ENCODE measurements at regions not wholly inside any gene's neighbourhood (a gene's known extent, or its start where the extent isn't known, plus 50 kb on each side); places are given as distances from the start of the nearest gene placed in this dataset.

- TF ChIP-seq POLR2A (IDR thresholded peaks at IDR 0.05; ENCODE audit: borderline replicate concordance, extremely low read depth, insufficient read depth, insufficient read length) (no peak), POLR2AphosphoS5 (IDR thresholded peaks at IDR 0.05; ENCODE audit: low read depth, low read length) (no peak), JUND (IDR thresholded peaks at IDR 0.05) (no peak), YY1 (IDR thresholded peaks at IDR 0.05; ENCODE audit: extremely low read depth, insufficient replicate concordance, low read depth, low read length) (no peak), CEBPB (IDR thresholded peaks at IDR 0.05; ENCODE audit: low read depth) (no peak), SP1 (IDR thresholded peaks at IDR 0.05; ENCODE audit: low read depth) (no peak), TCF7L2 (IDR thresholded peaks at IDR 0.05; ENCODE audit: borderline replicate concordance, extremely low read depth, insufficient read depth, insufficient read length) (no peak), ZBTB33 (IDR thresholded peaks at IDR 0.05; ENCODE audit: extremely low read depth, insufficient replicate concordance, low read length) (no peak), EZH2 (IDR thresholded peaks at IDR 0.05) (no peak)
- TF ChIP-seq, protein P1, sequence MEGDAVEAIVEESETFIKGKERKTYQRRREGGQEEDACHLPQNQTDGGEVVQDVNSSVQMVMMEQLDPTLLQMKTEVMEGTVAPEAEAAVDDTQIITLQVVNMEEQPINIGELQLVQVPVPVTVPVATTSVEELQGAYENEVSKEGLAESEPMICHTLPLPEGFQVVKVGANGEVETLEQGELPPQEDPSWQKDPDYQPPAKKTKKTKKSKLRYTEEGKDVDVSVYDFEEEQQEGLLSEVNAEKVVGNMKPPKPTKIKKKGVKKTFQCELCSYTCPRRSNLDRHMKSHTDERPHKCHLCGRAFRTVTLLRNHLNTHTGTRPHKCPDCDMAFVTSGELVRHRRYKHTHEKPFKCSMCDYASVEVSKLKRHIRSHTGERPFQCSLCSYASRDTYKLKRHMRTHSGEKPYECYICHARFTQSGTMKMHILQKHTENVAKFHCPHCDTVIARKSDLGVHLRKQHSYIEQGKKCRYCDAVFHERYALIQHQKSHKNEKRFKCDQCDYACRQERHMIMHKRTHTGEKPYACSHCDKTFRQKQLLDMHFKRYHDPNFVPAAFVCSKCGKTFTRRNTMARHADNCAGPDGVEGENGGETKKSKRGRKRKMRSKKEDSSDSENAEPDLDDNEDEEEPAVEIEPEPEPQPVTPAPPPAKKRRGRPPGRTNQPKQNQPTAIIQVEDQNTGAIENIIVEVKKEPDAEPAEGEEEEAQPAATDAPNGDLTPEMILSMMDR (IDR thresholded peaks at IDR 0.05 in 2 of 3, conservative IDR thresholded peaks at IDR 0.05 in 1 of 3; ENCODE audit: borderline replicate concordance in 1 of 3, insufficient read depth in 1 of 3, low read depth in 2 of 3, low read length in 2 of 3): no peak
Observed at GRCh38 chr6:99668036-99668705, 61.5 kb downstream of the PRDM13 start.

Measured in HCT116 (cell line).